Sigmoid colon (tissue), 4 donors: ENCODE measurements at regions not wholly inside any gene's neighbourhood (a gene's known extent, or its start where the extent isn't known, plus 50 kb on each side); places are given as distances from the start of the nearest gene placed in this dataset.
"Not testable (repeated sequence)": the region's sequence is repeated elsewhere in the genome, so short reads cannot be mapped to it uniquely, and the experiment has no call there.

Experiments
- EP300 ChIP-seq, 4 donors: sonication (generic); formaldehyde crosslinking; IDR thresholded peaks; one replicate each; pipeline ENCODE4 v1.6.1; 2017; ENCODE audit warnings: antibody characterized with exemption in 4 of 4
- POLR2A ChIP-seq, 2 donors: fragments of 450-650 bp; IDR thresholded peaks; one replicate each; pipeline ENCODE4 v1.6.1; 2016; ENCODE audit warnings: antibody characterized with exemption in 2 of 2, mild to moderate bottlenecking in 2 of 2, moderate library complexity in 2 of 2
- TF ChIP-seq, protein P1 (sequence below), 4 experiments: fragments of 450-650 bp in 3 of 4; fragments of 200-600 bp in 1 of 4; IDR thresholded peaks; one replicate each; pipeline ENCODE4 v1.5.1; 2016 to 2019; ENCODE audit warnings: antibody characterized with exemption in 4 of 4, mild to moderate bottlenecking in 3 of 4, moderate library complexity in 2 of 4

DNA sequence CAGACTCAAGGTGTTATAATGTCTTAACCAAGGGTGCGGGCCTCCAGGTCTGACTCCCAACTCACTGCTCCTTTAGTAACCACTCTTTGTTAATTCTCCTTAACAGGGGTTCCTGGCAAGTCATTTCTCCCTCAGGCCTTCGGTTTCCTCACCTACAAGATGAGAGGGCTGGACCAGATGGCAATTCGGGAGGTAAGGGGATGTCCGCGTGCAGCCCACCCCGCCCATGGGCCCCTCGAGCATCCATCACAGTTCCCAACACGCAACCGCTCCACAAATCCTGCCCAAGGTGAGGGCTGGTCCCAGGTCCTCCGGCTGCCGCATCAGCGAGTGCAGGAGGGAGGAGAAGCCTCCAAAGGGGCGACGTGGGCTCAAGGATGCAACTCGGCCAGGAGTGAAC lies 1667.9 kb downstream of the RPIA start:
- TF ChIP-seq, protein P1, sequence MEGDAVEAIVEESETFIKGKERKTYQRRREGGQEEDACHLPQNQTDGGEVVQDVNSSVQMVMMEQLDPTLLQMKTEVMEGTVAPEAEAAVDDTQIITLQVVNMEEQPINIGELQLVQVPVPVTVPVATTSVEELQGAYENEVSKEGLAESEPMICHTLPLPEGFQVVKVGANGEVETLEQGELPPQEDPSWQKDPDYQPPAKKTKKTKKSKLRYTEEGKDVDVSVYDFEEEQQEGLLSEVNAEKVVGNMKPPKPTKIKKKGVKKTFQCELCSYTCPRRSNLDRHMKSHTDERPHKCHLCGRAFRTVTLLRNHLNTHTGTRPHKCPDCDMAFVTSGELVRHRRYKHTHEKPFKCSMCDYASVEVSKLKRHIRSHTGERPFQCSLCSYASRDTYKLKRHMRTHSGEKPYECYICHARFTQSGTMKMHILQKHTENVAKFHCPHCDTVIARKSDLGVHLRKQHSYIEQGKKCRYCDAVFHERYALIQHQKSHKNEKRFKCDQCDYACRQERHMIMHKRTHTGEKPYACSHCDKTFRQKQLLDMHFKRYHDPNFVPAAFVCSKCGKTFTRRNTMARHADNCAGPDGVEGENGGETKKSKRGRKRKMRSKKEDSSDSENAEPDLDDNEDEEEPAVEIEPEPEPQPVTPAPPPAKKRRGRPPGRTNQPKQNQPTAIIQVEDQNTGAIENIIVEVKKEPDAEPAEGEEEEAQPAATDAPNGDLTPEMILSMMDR (IDR thresholded peaks at IDR 0.05), result not testable (repeated sequence)
- not testable (repeated sequence) for TF ChIP-seq POLR2A, EP300 (IDR thresholded peaks at IDR 0.05)
